Stomach (tissue), 8 donors: ENCODE measurements at regions not wholly inside any gene's neighbourhood (a gene's known extent, or its start where the extent isn't known, plus 50 kb on each side); places are given as distances from the start of the nearest gene placed in this dataset.

Source experiments
- DNase-seq, 2 donors: peaks; one replicate each; pipeline versions ENCODE4 v3.0.0 to v3.0.0-alpha.2; 2013 to 2019
- H3K27ac ChIP-seq, 5 donors: fragments of 200-600 bp in 4 of 5; sonication (generic) in 4 of 5; one replicate each; pipeline ENCODE4 v1.5.1; 2013 to 2019; ENCODE audit warnings: mild to moderate bottlenecking in 1 of 5, moderate library complexity in 1 of 5
- H3K27me3 ChIP-seq, 3 donors: fragments of 200-600 bp; sonication (generic); one replicate each; pipeline ENCODE4 v1.5.1; 2017 to 2019; ENCODE audit warnings: mixed run types in 1 of 3
- H3K36me3 ChIP-seq, 4 donors: fragments of 200-600 bp; sonication (generic); 1 replicate in 3 of 4; 2 replicates in 1 of 4; pipeline ENCODE4 v1.5.1; 2016 to 2019
- H3K4me1 ChIP-seq, 4 donors: fragments of 200-600 bp; sonication (generic); one replicate each; pipeline ENCODE4 v1.5.1; 2016 to 2019
- H3K4me3 ChIP-seq, 4 donors: fragments of 200-600 bp; sonication (generic) in 3 of 4; one replicate each; pipeline ENCODE4 v1.5.1; 2016 to 2019; ENCODE audit warnings: mild to moderate bottlenecking in 1 of 4
- H3K9me3 ChIP-seq, 4 donors: fragments of 200-600 bp; sonication (generic); one replicate each; pipeline ENCODE4 v1.5.1; 2016 to 2019
- EP300 ChIP-seq: sonication (generic); formaldehyde crosslinking; IDR thresholded peaks from one replicate; pipeline ENCODE4 v1.6.1; 2017; ENCODE audit warnings: antibody characterized with exemption
- POLR2A ChIP-seq, 4 donors: fragments of 450-650 bp; IDR thresholded peaks; one replicate each; pipeline ENCODE4 v1.6.1; 2016; ENCODE audit warnings: antibody characterized with exemption in 4 of 4, control low read depth in 2 of 4, mild to moderate bottlenecking in 1 of 4, moderate library complexity in 1 of 4
- POLR2AphosphoS5 ChIP-seq, 3 donors: sonication (generic); formaldehyde crosslinking; IDR thresholded peaks; one replicate each; pipeline ENCODE4 v1.6.1; 2016; ENCODE audit warnings: antibody characterized with exemption in 3 of 3
- WGBS, 5 donors: extraction: QIAGEN DNeasy Blood & Tissue Kit in 3 of 5; methylation state at CpG; one replicate each; pipeline versions ENCODE4 v1.1.5 to v1.1.7; 2013 to 2018; 5-methylcytosine and 5-hydroxymethylcytosine counted together
- intact Hi-C: fragments of 100-400 bp; cut with DNase I; formaldehyde crosslinking; loops from one replicate; pipeline ENCODE4 v1.15.1; 2023; ENCODE audit warnings: low total_unique reads
- small RNA-seq, 4 donors: library from RNA; depleted of rRNA; stranded (forward); fragments of <200 nt; gene quantifications; one replicate each; pipeline ENCODE3, GENCODE V24; 2016
- TF ChIP-seq, protein P1 (sequence below), 7 experiments: fragments of 450-650 bp in 4 of 7; fragments of 200-600 bp in 3 of 7; sonication (generic) in 3 of 7; IDR thresholded peaks; one replicate each; pipeline ENCODE4 v1.5.1; 2016 to 2019; ENCODE audit warnings: antibody characterized with exemption in 7 of 7, control low read depth in 2 of 7, mild to moderate bottlenecking in 1 of 7
- donor health status: healthy with polysubstance abuse.
- donor health status: Bipolar disorder and iron deficiency.
- donor health status: healthy.

DNA sequence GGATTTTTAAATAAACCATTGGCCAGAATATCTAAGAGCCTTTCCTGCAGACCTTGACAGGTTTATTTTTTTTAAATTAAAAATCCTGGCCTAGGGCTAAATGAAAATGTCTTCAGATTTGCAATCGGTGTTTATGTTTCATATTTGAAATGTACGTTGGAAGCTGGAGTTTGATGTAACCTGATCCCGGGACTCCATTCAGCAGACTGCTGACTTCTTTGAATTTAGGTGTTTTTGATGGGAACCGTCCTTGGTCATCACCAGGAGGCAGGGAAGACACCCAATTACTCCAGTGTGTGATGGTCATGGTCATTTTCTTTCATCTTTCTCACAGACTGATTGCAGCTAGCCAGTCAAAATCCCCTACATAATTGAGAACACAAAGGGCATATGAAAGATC is 60.1 kb upstream of the BRINP1 start:
- peaks cover 4 to 15% (median 8%) of the 10 kb centered on the region in 4 donors for H3K9me3 ChIP-seq
- H3K27me3 ChIP-seq = no peaks in the 10 kb centered on the region
- WGBS, 5 donors = 68 to 79% (median 78%) methylated on average over 4 of the region's 4 CpGs
- no peaks in the 10 kb centered on the region for H3K36me3 ChIP-seq
- H3K27ac ChIP-seq = no peak overlapping the region
- TF ChIP-seq EP300 = no peak
- no peak for TF ChIP-seq POLR2A (IDR thresholded peaks at IDR 0.05)
- TF ChIP-seq POLR2AphosphoS5 (IDR thresholded peaks at IDR 0.05) = no peak
- TF ChIP-seq, protein P1, sequence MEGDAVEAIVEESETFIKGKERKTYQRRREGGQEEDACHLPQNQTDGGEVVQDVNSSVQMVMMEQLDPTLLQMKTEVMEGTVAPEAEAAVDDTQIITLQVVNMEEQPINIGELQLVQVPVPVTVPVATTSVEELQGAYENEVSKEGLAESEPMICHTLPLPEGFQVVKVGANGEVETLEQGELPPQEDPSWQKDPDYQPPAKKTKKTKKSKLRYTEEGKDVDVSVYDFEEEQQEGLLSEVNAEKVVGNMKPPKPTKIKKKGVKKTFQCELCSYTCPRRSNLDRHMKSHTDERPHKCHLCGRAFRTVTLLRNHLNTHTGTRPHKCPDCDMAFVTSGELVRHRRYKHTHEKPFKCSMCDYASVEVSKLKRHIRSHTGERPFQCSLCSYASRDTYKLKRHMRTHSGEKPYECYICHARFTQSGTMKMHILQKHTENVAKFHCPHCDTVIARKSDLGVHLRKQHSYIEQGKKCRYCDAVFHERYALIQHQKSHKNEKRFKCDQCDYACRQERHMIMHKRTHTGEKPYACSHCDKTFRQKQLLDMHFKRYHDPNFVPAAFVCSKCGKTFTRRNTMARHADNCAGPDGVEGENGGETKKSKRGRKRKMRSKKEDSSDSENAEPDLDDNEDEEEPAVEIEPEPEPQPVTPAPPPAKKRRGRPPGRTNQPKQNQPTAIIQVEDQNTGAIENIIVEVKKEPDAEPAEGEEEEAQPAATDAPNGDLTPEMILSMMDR (IDR thresholded peaks at IDR 0.05) = no peak
- no peak overlapping the region for H3K4me3 ChIP-seq
- no peaks in the 10 kb centered on the region for H3K4me1 ChIP-seq
- intact Hi-C loops = no loop called here
- no peak for DNase-seq

DNA sequence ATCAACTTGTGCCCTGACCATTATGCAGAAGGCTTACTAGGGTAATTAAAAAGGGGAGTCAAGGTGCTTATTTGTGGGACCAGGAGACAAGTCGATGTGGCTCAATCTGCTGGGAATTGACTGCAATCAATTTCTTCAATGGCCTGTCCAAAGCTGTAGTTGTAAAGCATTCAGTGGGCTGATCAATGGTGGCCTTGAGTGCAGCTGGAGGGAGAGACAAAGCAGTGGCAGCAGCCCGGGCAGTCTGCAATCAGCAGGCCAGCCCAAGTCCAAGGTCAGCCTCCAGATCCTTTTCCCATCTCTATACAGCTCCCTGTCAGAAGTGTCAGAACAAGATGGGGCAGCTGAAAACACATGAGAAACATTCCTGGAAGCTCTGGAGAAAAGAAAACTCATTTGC is 51.0 kb upstream of the BRINP1 start:
- H3K9me3 ChIP-seq = no peaks in the 10 kb centered on the region
- H3K36me3 ChIP-seq = no peaks in the 10 kb centered on the region
- no peaks in the 10 kb centered on the region for H3K4me1 ChIP-seq
- no peak for TF ChIP-seq EP300
- no peak for TF ChIP-seq POLR2A (IDR thresholded peaks at IDR 0.05)
- TF ChIP-seq POLR2AphosphoS5 (IDR thresholded peaks at IDR 0.05) = no peak
- TF ChIP-seq, protein P1 (IDR thresholded peaks at IDR 0.05) = no peak
- DNase-seq = peak in 1 of 2 donors; percentile 3
- no peak overlapping the region for H3K27ac ChIP-seq
- WGBS, 5 donors = 49 to 66% (median 58%) methylated on average over 2 of the region's 2 CpGs
- H3K27me3 ChIP-seq = no peaks in the 10 kb centered on the region
- intact Hi-C loops = no loop called here
- no peak overlapping the region for H3K4me3 ChIP-seq

Small RNAs in the stretch of these regions (small RNA-seq; reads per million reads assigned to genes)
- 0 reads per million in 4 donors for gene MIR147A
